Thoracic aorta (tissue), 2 donors: ENCODE measurements at regions not wholly inside any gene's neighbourhood (a gene's known extent, or its start where the extent isn't known, plus 50 kb on each side); places are given as distances from the start of the nearest gene placed in this dataset.

Experiments
- ATAC-seq: fragments of 150-250 bp; one replicate; pipeline ENCODE4 v1.8.0; 2017; ENCODE audit warnings: low read depth; ENCODE audit not compliant: insufficient number of reproducible peaks, low FRiP score
- DNase-seq: peaks from one replicate; pipeline ENCODE4 v3.0.0-alpha.2; 2020; ENCODE audit warnings: low spot score
- H3K27ac ChIP-seq, 2 donors: fragments of 200-600 bp; sonication (generic); 1 replicate in 1 of 2; 2 replicates in 1 of 2; pipeline ENCODE4 v1.5.1; 2016; ENCODE audit warnings: mild to moderate bottlenecking in 2 of 2, moderate library complexity in 2 of 2
- H3K27me3 ChIP-seq: fragments of 200-600 bp; sonication (generic); replicated peaks from 2 replicates; pipeline ENCODE4 v1.6.0; 2016; ENCODE audit warnings: mild to moderate bottlenecking; ENCODE audit not compliant: insufficient read depth
- H3K36me3 ChIP-seq: fragments of 200-600 bp; sonication (generic); one replicate; pipeline ENCODE4 v1.5.1; 2016
- H3K4me1 ChIP-seq, 2 donors: fragments of 200-600 bp; sonication (generic); 1 replicate in 1 of 2; 2 replicates in 1 of 2; pipeline versions ENCODE4 v1.5.1 to v1.6.0; 2016; ENCODE audit warnings: low read depth in 2 of 2, mild to moderate bottlenecking in 1 of 2; ENCODE audit not compliant: control insufficient read depth in 1 of 2
- H3K4me3 ChIP-seq: fragments of 200-600 bp; sonication (generic); 2 replicates; pipeline ENCODE4 v1.5.1; 2016; ENCODE audit warnings: mild to moderate bottlenecking
- H3K9me3 ChIP-seq: fragments of 200-600 bp; sonication (generic); 2 replicates; pipeline ENCODE4 v1.5.1; 2016
- CTCF ChIP-seq: fragments of 200-600 bp; sonication (generic); IDR thresholded peaks from one replicate; pipeline ENCODE4 v1.5.1; 2019; ENCODE audit warnings: antibody characterized with exemption

DNA sequence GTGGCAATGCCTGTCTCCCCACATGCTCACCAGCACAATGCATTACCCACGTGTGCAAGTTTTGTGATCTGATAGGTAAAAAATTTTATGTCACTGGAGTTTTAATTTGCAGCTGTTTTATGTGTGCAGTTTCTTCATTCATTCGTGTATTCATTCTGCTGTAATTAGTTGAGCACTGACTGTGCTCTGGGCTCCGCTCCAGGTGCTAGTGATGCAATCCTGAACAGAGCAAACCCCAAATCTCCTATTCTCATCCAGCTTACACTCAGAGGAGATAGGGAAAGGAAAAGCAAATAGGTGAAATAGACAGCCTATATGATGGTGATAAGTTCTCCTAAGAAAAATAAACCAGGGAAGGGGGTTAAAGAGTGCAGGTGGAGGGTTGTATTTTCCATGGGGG lies 148.4 kb downstream of the TENT4A start:
- no peak overlapping the region for H3K27ac ChIP-seq
- no peak overlapping the region for H3K4me3 ChIP-seq
- H3K9me3 ChIP-seq = peaks cover 3% of the 10 kb centered on the region
- H3K27me3 ChIP-seq = no peaks in the 10 kb centered on the region
- TF ChIP-seq CTCF = no peak
- no peaks in the 10 kb centered on the region for H3K4me1 ChIP-seq
- no peaks in the 10 kb centered on the region for H3K36me3 ChIP-seq
- ATAC-seq = no peak
- no peak for DNase-seq

DNA sequence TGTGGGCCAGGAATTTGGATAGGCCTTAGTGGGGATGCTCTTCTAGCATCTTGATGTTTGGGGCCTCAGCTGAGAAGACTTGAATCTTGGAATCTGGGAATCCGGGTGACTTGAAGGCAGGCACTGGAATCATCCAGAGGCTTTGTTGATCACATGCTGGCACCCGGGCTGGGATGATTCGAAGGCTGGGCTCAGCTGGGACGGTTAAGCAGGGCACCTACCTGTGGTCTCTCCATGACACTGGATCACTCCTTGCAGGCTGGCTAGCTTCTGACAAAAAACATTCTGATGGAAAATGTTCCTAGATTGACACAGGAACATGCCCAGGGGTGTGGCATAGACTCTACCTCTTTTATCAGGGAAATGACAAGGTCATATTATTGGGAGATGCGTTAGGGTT lies 149.1 kb downstream of the TENT4A start:
- no peak for TF ChIP-seq CTCF
- DNase-seq = no peak
- H3K9me3 ChIP-seq = peaks cover 3% of the 10 kb centered on the region
- ATAC-seq = no peak
- H3K4me1 ChIP-seq = no peaks in the 10 kb centered on the region
- no peaks in the 10 kb centered on the region for H3K36me3 ChIP-seq
- no peak overlapping the region for H3K4me3 ChIP-seq
- no peaks in the 10 kb centered on the region for H3K27me3 ChIP-seq
- no peak overlapping the region for H3K27ac ChIP-seq

DNA sequence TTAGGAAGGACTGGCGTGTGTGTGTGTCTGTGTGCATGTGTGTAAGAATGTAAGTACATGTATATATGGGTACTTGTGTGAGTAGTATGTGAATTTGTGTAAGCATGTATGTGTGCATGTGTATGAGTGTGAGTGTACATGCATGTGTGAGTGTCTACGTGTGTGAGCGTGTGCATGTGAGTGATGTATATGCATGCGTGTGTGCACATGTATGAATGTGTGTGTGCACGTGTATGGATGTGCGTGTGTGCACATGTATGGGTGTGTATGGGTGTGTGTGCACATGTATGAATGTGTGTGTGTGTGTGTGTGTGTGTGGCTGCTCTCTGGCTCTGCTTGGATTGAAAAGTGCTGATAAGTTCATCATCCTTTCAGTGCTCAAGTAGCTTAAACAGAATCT lies 154.5 kb downstream of the TENT4A start:
- H3K9me3 ChIP-seq = no peaks in the 10 kb centered on the region
- no peak for ATAC-seq
- H3K4me1 ChIP-seq = no peaks in the 10 kb centered on the region
- no peak overlapping the region for H3K4me3 ChIP-seq
- no peak for TF ChIP-seq CTCF
- no peak for DNase-seq
- no peaks in the 10 kb centered on the region for H3K36me3 ChIP-seq
- no peaks in the 10 kb centered on the region for H3K27me3 ChIP-seq
- no peak overlapping the region for H3K27ac ChIP-seq

DNA sequence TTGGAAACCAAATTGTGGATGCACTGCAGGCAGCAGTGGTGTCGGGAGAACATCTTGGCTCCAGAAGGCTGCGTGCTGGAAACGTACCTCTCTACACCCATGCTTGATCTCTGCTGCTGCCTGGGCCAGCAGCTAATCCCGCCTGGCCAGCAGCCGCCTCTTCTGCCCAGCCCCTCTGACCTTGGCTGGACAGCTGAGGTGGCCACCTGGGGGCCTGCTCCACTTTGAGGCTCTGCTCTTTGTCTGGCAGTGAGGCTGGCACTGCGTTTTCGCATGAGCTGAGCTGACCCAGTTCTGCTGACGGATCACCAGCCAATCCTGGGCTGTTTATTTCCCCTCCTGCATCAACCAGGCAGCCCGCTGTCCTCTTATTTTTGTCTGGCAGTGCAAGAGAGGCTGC lies 154.9 kb downstream of the TENT4A start:
- no peak for TF ChIP-seq CTCF
- no peak overlapping the region for H3K27ac ChIP-seq
- H3K4me3 ChIP-seq = no peak overlapping the region
- H3K9me3 ChIP-seq = no peaks in the 10 kb centered on the region
- DNase-seq (no peak), ATAC-seq (no peak)
- H3K4me1 ChIP-seq = no peaks in the 10 kb centered on the region
- H3K27me3 ChIP-seq = no peaks in the 10 kb centered on the region
- no peaks in the 10 kb centered on the region for H3K36me3 ChIP-seq

GRCh38 chr5:6868575-6869215 lies 155.5 kb downstream of the TENT4A start:
- Histone ChIP-seq H3K36me3 (no peaks in the 10 kb centered on the region), H3K9me3 (no peaks in the 10 kb centered on the region), H3K4me3 (no peak overlapping the region), H3K4me1 (no peaks in the 10 kb centered on the region), H3K27me3 (no peaks in the 10 kb centered on the region), H3K27ac (no peak overlapping the region)
- no peak for TF ChIP-seq CTCF
- DNase-seq = no peak
- ATAC-seq = no peak
